Stimulated activated CD4-positive, alpha-beta T cell treated with anti-CD3 and anti-CD28 coated beads, Interleukin-12 subunit alpha, Interleukin-12 subunit beta, amount 100 ng/mL, for 24 hours (primary cell): ENCODE measurements at regions not wholly inside any gene's neighbourhood (a gene's known extent, or its start where the extent isn't known, plus 50 kb on each side); places are given as distances from the start of the nearest gene placed in this dataset.
"Not testable (repeated sequence)": the region's sequence is repeated elsewhere in the genome, so short reads cannot be mapped to it uniquely, and the experiment has no call there.

Experiments used
- DNase-seq, 2 experiments: peaks; one replicate each; pipeline ENCODE4 v3.0.0-alpha.2; 2020; ENCODE audit warnings: low read depth in 2 of 2

GRCh38 chr1:148049115-148049496 lies 103.0 kb downstream of the NBPF11 start:
- DNase-seq = peak in 1 of 2 experiments; percentile 14

DNA sequence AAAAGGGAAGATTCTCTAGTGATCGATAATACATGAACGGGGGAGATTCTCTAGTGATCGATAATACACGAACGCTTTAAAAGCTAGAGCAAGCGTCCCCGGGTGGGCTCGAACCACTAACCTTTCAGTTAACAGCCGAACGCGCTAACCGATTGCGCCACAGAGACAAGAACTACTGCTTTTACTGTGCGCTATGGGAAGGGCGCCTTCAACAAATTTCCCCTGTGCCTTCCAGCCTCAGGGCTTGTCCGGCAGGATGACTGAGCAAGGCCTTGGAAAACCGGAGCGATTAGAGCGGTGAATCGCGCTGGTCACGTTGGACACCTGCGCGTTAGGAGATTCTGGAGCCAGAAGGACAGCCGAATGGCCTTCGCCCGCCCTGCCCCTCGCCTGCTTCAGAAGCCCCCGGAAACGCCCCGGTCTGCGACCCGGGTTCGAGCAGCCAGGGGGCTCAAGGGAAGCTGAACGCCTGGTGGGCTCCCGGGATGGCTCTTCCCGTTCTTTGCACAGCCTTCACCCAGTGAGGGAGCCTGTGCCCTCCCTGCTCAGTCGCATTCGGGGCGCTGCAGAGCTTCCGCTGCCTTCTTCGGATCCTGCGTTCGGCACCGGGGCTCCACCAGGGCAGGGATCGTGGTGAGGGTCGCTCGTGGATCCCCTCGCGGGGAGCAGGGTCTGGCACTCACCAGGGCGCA lies 103.5 kb downstream of the NBPF11 start:
- peak in 1 of 2 experiments; percentile 51 for DNase-seq

DNA sequence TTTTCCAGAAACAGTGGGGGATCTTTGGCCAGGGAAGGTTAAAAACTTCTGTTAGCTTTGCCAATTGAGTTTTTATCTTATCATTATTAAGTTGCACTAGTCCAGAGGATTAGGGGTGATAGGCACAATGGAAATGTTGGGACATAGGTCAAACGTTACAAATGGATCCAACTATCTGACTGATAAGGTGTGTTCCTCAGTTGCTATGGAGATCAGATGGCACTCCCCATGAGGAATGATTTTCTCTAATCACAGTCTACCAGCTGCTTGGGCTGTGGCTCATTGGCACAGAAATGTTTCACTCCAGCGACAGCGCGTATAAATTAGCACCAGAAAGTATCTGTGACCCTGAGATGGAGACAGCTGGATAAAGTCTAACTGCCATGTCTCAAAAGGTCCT lies 106.2 kb downstream of the NBPF11 start:
- not testable (repeated sequence) for DNase-seq

- not testable (repeated sequence) for DNase-seq
These were observed 107.6 kb downstream of the NBPF11 start for GRCh38 chr1:148044495-148044894.
